Endothelial cell of umbilical vein (primary cell): ENCODE measurements at regions not wholly inside any gene's neighbourhood (a gene's known extent, or its start where the extent isn't known, plus 50 kb on each side); places are given as distances from the start of the nearest gene placed in this dataset.

Experiments
- BruUV-seq: library from RNA; stranded (reverse); fragments of 400-500 nt; replicated peaks from 2 replicates; lab custom pipeline; 2021; lab: Mats Ljungman, UMichigan
- CTCF ChIA-PET: fragments of 300-600, 350-600 bp; sonication (Branson Sonifier 250); formaldehyde crosslinking; loops from one replicate; lab custom pipeline; 2021; ENCODE audit warnings: antibody characterized with exemption, inconsistent platforms; lab: Charles Lee
- POLR2A ChIA-PET: fragments of 300-600, 350-600 bp; sonication (Branson Sonifier 250); formaldehyde crosslinking; loops from one replicate; lab custom pipeline; 2021; ENCODE audit warnings: antibody characterized with exemption, inconsistent platforms; lab: Charles Lee
- DNase-seq: peaks from one replicate; pipeline ENCODE4 v3.0.0-alpha.2; 2011; ENCODE audit warnings: low read depth, low spot score
- FAIRE-seq: peaks from 2 replicates; lab custom pipeline; 2011; peaks lifted over from hg19 to GRCh38; lab: Jason Lieb, UNC
- H2AFZ ChIP-seq: 2 replicates; pipeline ENCODE4 v1.6.0; 2012; ENCODE audit warnings: low read depth, low read length, control low read depth, inconsistent platforms
- H3K27ac ChIP-seq: 2 replicates; pipeline ENCODE4 v1.5.1; 2011; ENCODE audit warnings: low read depth, mild to moderate bottlenecking, control low read depth, low read length, moderate library complexity; ENCODE audit not compliant: insufficient read depth
- H3K27me3 ChIP-seq, 2 experiments: 2 replicates each; pipeline versions ENCODE4 v1.6.0 to v1.6.1; 2011; ENCODE audit warnings: low read length in 2 of 2, mixed read lengths in 1 of 2; ENCODE audit not compliant: control insufficient read depth in 2 of 2, insufficient read depth in 2 of 2
- H3K36me3 ChIP-seq, 2 experiments: 2 replicates in 1 of 2; 3 replicates in 1 of 2; pipeline ENCODE4 v1.5.1; 2011; ENCODE audit warnings: low read length in 2 of 2, mild to moderate bottlenecking in 1 of 2, moderate library complexity in 1 of 2; ENCODE audit not compliant: control insufficient read depth in 2 of 2, insufficient read depth in 2 of 2; ENCODE audit errors: extremely low read depth in 1 of 2
- H3K4me1 ChIP-seq: 3 replicates; pipeline ENCODE4 v1.5.1; 2011; ENCODE audit warnings: mild to moderate bottlenecking, low read length; ENCODE audit not compliant: control insufficient read depth, insufficient read depth; ENCODE audit errors: extremely low read depth
- H3K4me2 ChIP-seq: 2 replicates; pipeline ENCODE4 v1.6.1; 2011; ENCODE audit warnings: low read length, control low read depth, mixed read lengths; ENCODE audit not compliant: insufficient read depth
- H3K4me3 ChIP-seq, 3 experiments: fragments of 200-600 bp in 1 of 3; sonication (generic), shearing (Covaris generic) in 1 of 3; replicated peaks in 1 of 3; 2 replicates each; pipeline ENCODE4 v1.5.1; 2011 to 2016; ENCODE audit warnings: control low read depth in 3 of 3, low read length in 3 of 3, mild to moderate bottlenecking in 2 of 3, inconsistent platforms in 1 of 3, low read depth in 1 of 3, moderate library complexity in 1 of 3; ENCODE audit not compliant: insufficient read depth in 1 of 3
- H3K79me2 ChIP-seq: 2 replicates; pipeline ENCODE4 v1.6.0; 2012; ENCODE audit warnings: low read length, inconsistent platforms; ENCODE audit not compliant: control insufficient read depth, insufficient read depth
- H3K9ac ChIP-seq: replicated peaks from 2 replicates; pipeline ENCODE3; 2011; ENCODE audit warnings: low read length, control low read depth; ENCODE audit not compliant: insufficient read depth; ENCODE audit errors: extremely low read depth
- H3K9me1 ChIP-seq: replicated peaks from 3 replicates; pipeline ENCODE4 v1.6.0; 2011; ENCODE audit warnings: mild to moderate bottlenecking, low read length; ENCODE audit not compliant: control insufficient read depth, insufficient read depth; ENCODE audit errors: extremely low read depth
- H3K9me3 ChIP-seq: replicated peaks from 2 replicates; pipeline ENCODE4 v1.5.1; 2012; ENCODE audit warnings: low read length, inconsistent platforms; ENCODE audit not compliant: control insufficient read depth, insufficient read depth
- H4K20me1 ChIP-seq: replicated peaks from 2 replicates; pipeline ENCODE3; 2011; ENCODE audit warnings: mild to moderate bottlenecking, low read length; ENCODE audit not compliant: control insufficient read depth, insufficient read depth; ENCODE audit errors: extremely low read depth
- EZH2 ChIP-seq: IDR thresholded peaks from 2 replicates; pipeline ENCODE4 v1.6.1; 2012; ENCODE audit warnings: borderline replicate concordance, low read depth, mild to moderate bottlenecking, moderate library complexity, low read length, inconsistent platforms; ENCODE audit not compliant: severe bottlenecking
- FOS ChIP-seq: IDR thresholded peaks from 2 replicates; pipeline ENCODE4 v1.6.1; 2011; ENCODE audit warnings: mild to moderate bottlenecking, low read length, moderate library complexity, borderline replicate concordance; ENCODE audit not compliant: insufficient read depth
- GATA2 ChIP-seq: IDR thresholded peaks from 2 replicates; pipeline ENCODE4 v1.7.0; 2011; ENCODE audit warnings: low read depth, mild to moderate bottlenecking, moderate library complexity, mixed read lengths, low read length; ENCODE audit not compliant: insufficient read length, insufficient read depth
- MYC ChIP-seq: IDR thresholded peaks from one replicate; pipeline ENCODE4 v1.6.1; 2011; ENCODE audit warnings: mild to moderate bottlenecking, low read depth, low read length
- dilution Hi-C: fragments of 300-500 bp; cut with MboI; formaldehyde crosslinking; loops from one replicate; pipeline ENCODE4 v1.15.0; 2019; ENCODE audit warnings: low sequenced_read_pairs; ENCODE audit not compliant: extremely low pct_ligation_motif_present
- intact Hi-C: fragments of 100-400 bp; cut with micrococcal nuclease; formaldehyde crosslinking; loops from one replicate; pipeline ENCODE4 v1.10.0; 2022
- TF ChIP-seq, protein P1 (sequence below), 2 donors: IDR thresholded peaks; 1 replicate in 1 of 2; 2 replicates in 1 of 2; pipeline ENCODE4 v1.5.1; 2011; ENCODE audit warnings: low read length in 2 of 2, mild to moderate bottlenecking in 2 of 2, moderate library complexity in 2 of 2, control low read depth in 1 of 2, inconsistent platforms in 1 of 2, low read depth in 1 of 2; ENCODE audit not compliant: insufficient read depth in 1 of 2; ENCODE audit errors: extremely low read depth in 1 of 2

DNA sequence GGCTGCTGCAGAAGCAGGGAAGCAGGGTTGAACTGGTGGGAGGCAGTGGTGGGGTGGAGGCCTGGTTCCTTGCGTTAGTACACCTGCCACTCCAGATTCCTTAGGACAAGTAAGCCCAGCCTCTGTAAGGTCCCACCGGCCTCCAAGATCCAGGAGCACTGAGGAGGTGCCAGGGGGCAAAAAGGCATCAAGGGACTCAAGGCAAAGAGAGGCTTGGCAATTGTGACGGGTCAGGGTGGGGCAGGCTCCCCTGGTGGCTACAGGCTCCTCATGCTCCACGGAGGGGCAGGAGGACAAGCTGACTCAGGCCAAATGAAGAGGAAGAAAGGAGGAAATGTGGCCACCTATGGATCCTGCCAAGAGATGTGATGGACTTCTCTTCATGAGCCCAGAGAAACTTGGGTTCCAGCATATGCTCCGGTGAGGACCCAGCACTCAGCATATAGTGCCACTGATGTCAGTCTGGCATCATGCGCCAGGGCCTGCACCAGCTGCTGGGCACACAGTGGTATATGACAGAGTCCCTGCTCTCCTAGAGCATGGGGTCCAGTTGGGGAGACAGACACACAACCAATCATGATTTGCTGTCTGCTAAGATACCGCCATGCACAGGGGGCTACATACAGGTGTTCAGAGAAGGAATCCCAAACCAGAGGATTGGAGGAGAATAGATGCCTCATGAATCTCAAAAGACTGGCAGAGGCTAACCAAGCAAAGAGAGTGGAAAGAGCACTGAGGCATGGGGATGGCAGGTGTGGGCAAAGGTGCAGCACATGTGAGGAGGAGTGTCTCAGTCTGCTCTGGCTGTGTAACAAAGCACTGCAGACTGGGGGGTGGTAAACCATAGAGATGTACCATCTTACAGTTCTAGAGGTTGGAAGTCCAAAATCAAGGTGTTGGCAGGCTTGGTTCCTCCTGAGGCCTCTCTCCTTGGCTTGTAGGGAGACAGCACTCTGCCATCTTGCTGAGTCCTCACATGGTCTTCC, 249.7 kb downstream of the RHOU start:
- H3K9me1 ChIP-seq: no peaks in the 10 kb centered on the region
- no peaks in the 10 kb centered on the region for H3K4me1 ChIP-seq
- no peaks in the 10 kb centered on the region for H4K20me1 ChIP-seq
- no peaks in the 10 kb centered on the region for H3K9me3 ChIP-seq
- no peak overlapping the region for H3K27ac ChIP-seq
- H3K4me3 ChIP-seq: no peak overlapping the region
- no peak overlapping the region for H3K4me2 ChIP-seq
- dilution Hi-C loops: no loop called here
- no peak for FAIRE-seq
- no peaks in the 10 kb centered on the region for H3K36me3 ChIP-seq
- TF ChIP-seq FOS (no peak), MYC (no peak), GATA2 (no peak), EZH2 (no peak)
- TF ChIP-seq, protein P1, sequence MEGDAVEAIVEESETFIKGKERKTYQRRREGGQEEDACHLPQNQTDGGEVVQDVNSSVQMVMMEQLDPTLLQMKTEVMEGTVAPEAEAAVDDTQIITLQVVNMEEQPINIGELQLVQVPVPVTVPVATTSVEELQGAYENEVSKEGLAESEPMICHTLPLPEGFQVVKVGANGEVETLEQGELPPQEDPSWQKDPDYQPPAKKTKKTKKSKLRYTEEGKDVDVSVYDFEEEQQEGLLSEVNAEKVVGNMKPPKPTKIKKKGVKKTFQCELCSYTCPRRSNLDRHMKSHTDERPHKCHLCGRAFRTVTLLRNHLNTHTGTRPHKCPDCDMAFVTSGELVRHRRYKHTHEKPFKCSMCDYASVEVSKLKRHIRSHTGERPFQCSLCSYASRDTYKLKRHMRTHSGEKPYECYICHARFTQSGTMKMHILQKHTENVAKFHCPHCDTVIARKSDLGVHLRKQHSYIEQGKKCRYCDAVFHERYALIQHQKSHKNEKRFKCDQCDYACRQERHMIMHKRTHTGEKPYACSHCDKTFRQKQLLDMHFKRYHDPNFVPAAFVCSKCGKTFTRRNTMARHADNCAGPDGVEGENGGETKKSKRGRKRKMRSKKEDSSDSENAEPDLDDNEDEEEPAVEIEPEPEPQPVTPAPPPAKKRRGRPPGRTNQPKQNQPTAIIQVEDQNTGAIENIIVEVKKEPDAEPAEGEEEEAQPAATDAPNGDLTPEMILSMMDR (IDR thresholded peaks at IDR 0.05; ENCODE audit: extremely low read depth in 1 of 2, insufficient read depth in 1 of 2, low read depth in 1 of 2, low read length in 2 of 2): no peak
- ChIA-PET POLR2A (no interaction called here), CTCF (no interaction called here)
- no peaks in the 10 kb centered on the region for H3K27me3 ChIP-seq
- no peaks in the 10 kb centered on the region for H3K79me2 ChIP-seq
- intact Hi-C loops: no loop called here
- H2AFZ ChIP-seq: no peak overlapping the region
- no peak for DNase-seq
- H3K9ac ChIP-seq: no peak overlapping the region
- BruUV-seq: no TSS peak
